ENCODE measurements at regions not wholly inside any gene's neighbourhood (a gene's known extent, or its start where the extent isn't known, plus 50 kb on each side); places are given as distances from the start of the nearest gene placed in this dataset.

GRCh38 chr9:7688626-7689025 is 111.0 kb downstream of the DMAC1 start:
- Histone ChIP-seq H3K36me3 (no peaks in the 10 kb centered on the region), H3K27me3 (no peaks in the 10 kb centered on the region), H3K9me3 (no peaks in the 10 kb centered on the region), H3K27ac (no peak overlapping the region), H3K4me1 (no peaks in the 10 kb centered on the region), H3K4me3 (no peak overlapping the region)
- TF ChIP-seq POLR2AphosphoS5 (IDR thresholded peaks at IDR 0.05): no peak
- no peak for TF ChIP-seq CTCF (IDR thresholded peaks at IDR 0.05)
- TF ChIP-seq EP300 (IDR thresholded peaks at IDR 0.05): no peak
- TF ChIP-seq POLR2A (IDR thresholded peaks at IDR 0.05): no peak
- WGBS: 72% methylated on average over 1 of the region's 1 CpG
- DNase-seq (ENCODE audit: low spot score in 2 of 2): no peak

DNA sequence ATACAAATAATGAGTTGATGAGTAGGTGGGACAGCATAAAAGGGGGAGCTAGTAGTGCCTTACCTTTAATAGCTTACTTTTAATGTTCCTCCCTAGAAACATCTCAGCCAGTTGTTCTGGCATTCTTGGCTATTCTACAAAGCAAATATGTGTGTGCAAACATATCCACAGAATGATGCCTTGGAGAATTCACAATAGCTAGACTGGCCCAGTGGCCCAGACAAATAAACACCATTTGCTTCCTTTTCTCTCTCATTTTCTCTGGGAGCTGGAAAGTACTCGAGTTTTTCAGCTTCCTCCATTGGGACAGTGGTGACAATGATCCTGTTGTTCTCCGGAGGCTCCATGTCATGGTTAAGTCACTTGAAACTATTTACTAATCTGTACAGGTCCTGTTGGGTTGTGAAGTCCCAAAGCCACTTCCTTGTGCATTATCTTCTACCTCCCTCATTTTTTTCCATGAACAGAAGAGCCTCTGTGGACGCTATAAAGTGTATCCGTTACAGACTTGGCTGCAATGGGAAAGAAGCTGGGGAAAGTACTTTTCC is 122.9 kb downstream of the DMAC1 start:
- no peak for DNase-seq (ENCODE audit: low spot score in 2 of 2)
- H3K36me3 ChIP-seq: no peaks in the 10 kb centered on the region
- H3K4me1 ChIP-seq: no peaks in the 10 kb centered on the region
- H3K27me3 ChIP-seq: no peaks in the 10 kb centered on the region
- no peak overlapping the region for H3K4me3 ChIP-seq
- H3K9me3 ChIP-seq: no peaks in the 10 kb centered on the region
- TF ChIP-seq POLR2AphosphoS5 (IDR thresholded peaks at IDR 0.05) (no peak), CTCF (IDR thresholded peaks at IDR 0.05) (no peak), EP300 (IDR thresholded peaks at IDR 0.05) (no peak), POLR2A (IDR thresholded peaks at IDR 0.05) (no peak)
- 64% methylated on average over 4 of the region's 4 CpGs for WGBS
- H3K27ac ChIP-seq: no peak overlapping the region

GRCh38 chr9:7671847-7672246 is 127.7 kb downstream of the DMAC1 start:
- Histone ChIP-seq H3K27me3 (no peaks in the 10 kb centered on the region), H3K4me1 (no peaks in the 10 kb centered on the region), H3K4me3 (no peak overlapping the region), H3K27ac (no peak overlapping the region), H3K9me3 (no peaks in the 10 kb centered on the region), H3K36me3 (no peaks in the 10 kb centered on the region)
- TF ChIP-seq POLR2A (IDR thresholded peaks at IDR 0.05) (no peak), CTCF (IDR thresholded peaks at IDR 0.05) (no peak), EP300 (IDR thresholded peaks at IDR 0.05) (no peak), POLR2AphosphoS5 (IDR thresholded peaks at IDR 0.05) (no peak)
- no peak for DNase-seq (ENCODE audit: low spot score in 2 of 2)
- WGBS: 57% methylated on average over 2 of the region's 2 CpGs

DNA sequence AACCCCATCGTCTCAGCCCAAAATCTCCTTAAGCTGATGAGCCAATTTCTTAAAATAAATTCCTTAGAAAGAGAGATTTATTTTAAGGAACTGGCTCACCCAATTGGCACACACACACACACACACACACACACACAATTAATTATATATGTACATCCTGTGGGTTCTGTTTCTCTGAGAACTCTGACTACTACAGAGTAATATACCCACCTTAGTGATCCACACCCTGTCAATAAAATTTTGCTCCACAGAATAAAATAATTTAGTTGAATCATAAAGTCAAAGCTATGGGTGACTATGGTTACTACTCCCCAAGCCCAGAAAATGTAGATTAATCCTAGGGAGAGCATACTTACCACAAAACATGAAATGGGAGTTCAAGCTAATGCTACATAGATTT is 131.0 kb downstream of the DMAC1 start:
- Histone ChIP-seq H3K27ac (no peak overlapping the region), H3K36me3 (no peaks in the 10 kb centered on the region), H3K27me3 (no peaks in the 10 kb centered on the region), H3K4me3 (no peak overlapping the region), H3K9me3 (no peaks in the 10 kb centered on the region), H3K4me1 (no peaks in the 10 kb centered on the region)
- WGBS: 52% methylated on average over 1 of the region's 1 CpG
- TF ChIP-seq CTCF (IDR thresholded peaks at IDR 0.05) (no peak), EP300 (IDR thresholded peaks at IDR 0.05) (no peak), POLR2A (IDR thresholded peaks at IDR 0.05) (no peak), POLR2AphosphoS5 (IDR thresholded peaks at IDR 0.05) (no peak)
- no peak for DNase-seq (ENCODE audit: low spot score in 2 of 2)

GRCh38 chr9:7665874-7666273 is 133.7 kb downstream of the DMAC1 start:
- TF ChIP-seq EP300 (IDR thresholded peaks at IDR 0.05): no peak
- no peak for TF ChIP-seq CTCF (IDR thresholded peaks at IDR 0.05)
- no peak for TF ChIP-seq POLR2A (IDR thresholded peaks at IDR 0.05)
- no peak for TF ChIP-seq POLR2AphosphoS5 (IDR thresholded peaks at IDR 0.05)
- H3K27me3 ChIP-seq: no peaks in the 10 kb centered on the region
- no peaks in the 10 kb centered on the region for H3K36me3 ChIP-seq
- WGBS: 87% methylated on average over 3 of the region's 3 CpGs
- H3K9me3 ChIP-seq: no peaks in the 10 kb centered on the region
- H3K27ac ChIP-seq: no peak overlapping the region
- no peaks in the 10 kb centered on the region for H3K4me1 ChIP-seq
- no peak for DNase-seq (ENCODE audit: low spot score in 2 of 2)
- H3K4me3 ChIP-seq: no peak overlapping the region
